Neural cell (in vitro differentiated cells): ENCODE measurements at regions not wholly inside any gene's neighbourhood (a gene's known extent, or its start where the extent isn't known, plus 50 kb on each side); places are given as distances from the start of the nearest gene placed in this dataset.

ENCODE experiments used
- EZH2 ChIP-seq: fragments of 200-600, 300-800 bp; shearing (Covaris generic), sonication (generic); IDR thresholded peaks from 2 replicates; pipeline ENCODE4 v1.6.1; 2014; ENCODE audit warnings: antibody characterized with exemption, low read length, borderline replicate concordance, mild to moderate bottlenecking; ENCODE audit not compliant: insufficient read depth, poor library complexity, severe bottlenecking
- MXI1 ChIP-seq: fragments of 450-650 bp; conservative IDR thresholded peaks from 2 replicates; pipeline ENCODE4 v1.6.1; 2014; ENCODE audit warnings: antibody characterized with exemption, mild to moderate bottlenecking; ENCODE audit not compliant: poor library complexity, severe bottlenecking
- POLR2AphosphoS5 ChIP-seq: IDR thresholded peaks from 2 replicates; pipeline ENCODE4 v1.6.1; 2012
- RAD21 ChIP-seq: fragments of 450-650 bp; conservative IDR thresholded peaks from 2 replicates; pipeline ENCODE4 v1.6.1; 2014; ENCODE audit warnings: antibody characterized with exemption, mild to moderate bottlenecking, moderate library complexity
- SMC3 ChIP-seq: fragments of 450-650 bp; conservative IDR thresholded peaks from 2 replicates; pipeline ENCODE4 v1.6.1; 2014; ENCODE audit warnings: antibody characterized with exemption, mild to moderate bottlenecking, moderate library complexity; ENCODE audit not compliant: poor library complexity
- TF ChIP-seq, protein P1 (sequence below): fragments of 450-650 bp; IDR thresholded peaks from 2 replicates; pipeline ENCODE4 v1.5.1; 2014; ENCODE audit warnings: antibody characterized with exemption, mild to moderate bottlenecking, moderate library complexity; ENCODE audit not compliant: poor library complexity, severe bottlenecking
- TF ChIP-seq, protein P2 (sequence below): IDR thresholded peaks from 2 replicates; pipeline ENCODE4 v1.6.1; 2012; ENCODE audit warnings: borderline replicate concordance

- TF ChIP-seq POLR2AphosphoS5 (no peak), SMC3 (no peak), EZH2 (no peak), MXI1 (no peak), RAD21 (no peak)
- TF ChIP-seq, protein P1, sequence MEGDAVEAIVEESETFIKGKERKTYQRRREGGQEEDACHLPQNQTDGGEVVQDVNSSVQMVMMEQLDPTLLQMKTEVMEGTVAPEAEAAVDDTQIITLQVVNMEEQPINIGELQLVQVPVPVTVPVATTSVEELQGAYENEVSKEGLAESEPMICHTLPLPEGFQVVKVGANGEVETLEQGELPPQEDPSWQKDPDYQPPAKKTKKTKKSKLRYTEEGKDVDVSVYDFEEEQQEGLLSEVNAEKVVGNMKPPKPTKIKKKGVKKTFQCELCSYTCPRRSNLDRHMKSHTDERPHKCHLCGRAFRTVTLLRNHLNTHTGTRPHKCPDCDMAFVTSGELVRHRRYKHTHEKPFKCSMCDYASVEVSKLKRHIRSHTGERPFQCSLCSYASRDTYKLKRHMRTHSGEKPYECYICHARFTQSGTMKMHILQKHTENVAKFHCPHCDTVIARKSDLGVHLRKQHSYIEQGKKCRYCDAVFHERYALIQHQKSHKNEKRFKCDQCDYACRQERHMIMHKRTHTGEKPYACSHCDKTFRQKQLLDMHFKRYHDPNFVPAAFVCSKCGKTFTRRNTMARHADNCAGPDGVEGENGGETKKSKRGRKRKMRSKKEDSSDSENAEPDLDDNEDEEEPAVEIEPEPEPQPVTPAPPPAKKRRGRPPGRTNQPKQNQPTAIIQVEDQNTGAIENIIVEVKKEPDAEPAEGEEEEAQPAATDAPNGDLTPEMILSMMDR = no peak
- TF ChIP-seq, protein P2, sequence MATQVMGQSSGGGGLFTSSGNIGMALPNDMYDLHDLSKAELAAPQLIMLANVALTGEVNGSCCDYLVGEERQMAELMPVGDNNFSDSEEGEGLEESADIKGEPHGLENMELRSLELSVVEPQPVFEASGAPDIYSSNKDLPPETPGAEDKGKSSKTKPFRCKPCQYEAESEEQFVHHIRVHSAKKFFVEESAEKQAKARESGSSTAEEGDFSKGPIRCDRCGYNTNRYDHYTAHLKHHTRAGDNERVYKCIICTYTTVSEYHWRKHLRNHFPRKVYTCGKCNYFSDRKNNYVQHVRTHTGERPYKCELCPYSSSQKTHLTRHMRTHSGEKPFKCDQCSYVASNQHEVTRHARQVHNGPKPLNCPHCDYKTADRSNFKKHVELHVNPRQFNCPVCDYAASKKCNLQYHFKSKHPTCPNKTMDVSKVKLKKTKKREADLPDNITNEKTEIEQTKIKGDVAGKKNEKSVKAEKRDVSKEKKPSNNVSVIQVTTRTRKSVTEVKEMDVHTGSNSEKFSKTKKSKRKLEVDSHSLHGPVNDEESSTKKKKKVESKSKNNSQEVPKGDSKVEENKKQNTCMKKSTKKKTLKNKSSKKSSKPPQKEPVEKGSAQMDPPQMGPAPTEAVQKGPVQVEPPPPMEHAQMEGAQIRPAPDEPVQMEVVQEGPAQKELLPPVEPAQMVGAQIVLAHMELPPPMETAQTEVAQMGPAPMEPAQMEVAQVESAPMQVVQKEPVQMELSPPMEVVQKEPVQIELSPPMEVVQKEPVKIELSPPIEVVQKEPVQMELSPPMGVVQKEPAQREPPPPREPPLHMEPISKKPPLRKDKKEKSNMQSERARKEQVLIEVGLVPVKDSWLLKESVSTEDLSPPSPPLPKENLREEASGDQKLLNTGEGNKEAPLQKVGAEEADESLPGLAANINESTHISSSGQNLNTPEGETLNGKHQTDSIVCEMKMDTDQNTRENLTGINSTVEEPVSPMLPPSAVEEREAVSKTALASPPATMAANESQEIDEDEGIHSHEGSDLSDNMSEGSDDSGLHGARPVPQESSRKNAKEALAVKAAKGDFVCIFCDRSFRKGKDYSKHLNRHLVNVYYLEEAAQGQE = no peak
Measured at GRCh38 chr3:43159131-43159875, 53.4 kb upstream of the POMGNT2 start.
